Common myeloid progenitor, CD34-positive (primary cell): ENCODE measurements at regions not wholly inside any gene's neighbourhood (a gene's known extent, or its start where the extent isn't known, plus 50 kb on each side); places are given as distances from the start of the nearest gene placed in this dataset.
A peak's percentile ranks its signal among the peaks of the same experiment; 100 is the strongest.

ENCODE experiments used
- CTCF ChIA-PET: fragments of 350-600 bp; sonication (Branson Sonifier 250); formaldehyde crosslinking; loops from one replicate; lab custom pipeline; 2021; ENCODE audit warnings: antibody characterized with exemption; lab: Charles Lee
- POLR2A ChIA-PET: fragments of 350-600 bp; sonication (Branson Sonifier 250); formaldehyde crosslinking; loops from one replicate; lab custom pipeline; 2021; ENCODE audit warnings: antibody characterized with exemption; lab: Charles Lee
- DNase-seq, 3 donors: peaks; one replicate each; pipeline versions ENCODE4 v3.0.0 to v3.0.0-alpha.2; 2013
- H3K27ac ChIP-seq, 2 experiments: 1 replicate in 1 of 2; 2 replicates in 1 of 2; pipeline ENCODE4 v1.7.0; 2013; ENCODE audit warnings: inconsistent platforms in 2 of 2, low read length in 2 of 2, mild to moderate bottlenecking in 2 of 2, low read depth in 1 of 2, moderate library complexity in 1 of 2; ENCODE audit not compliant: severe bottlenecking in 2 of 2, insufficient read depth in 1 of 2, poor library complexity in 1 of 2
- H3K27me3 ChIP-seq, 5 experiments: replicated peaks in 2 of 5; 1 replicate in 3 of 5; 2 replicates in 2 of 5; pipeline versions ENCODE4 v1.6.1 to v1.7.0; 2013; ENCODE audit warnings: low read length in 4 of 5, mild to moderate bottlenecking in 2 of 5, moderate library complexity in 2 of 5, inconsistent platforms in 1 of 5; ENCODE audit not compliant: insufficient read depth in 5 of 5, control insufficient read depth in 4 of 5
- H3K36me3 ChIP-seq, 4 experiments: 1 replicate in 2 of 4; 2 replicates in 2 of 4; pipeline versions ENCODE4 v1.6.1 to v1.7.0; 2013; ENCODE audit warnings: low read length in 3 of 4, control low read depth in 1 of 4, mild to moderate bottlenecking in 1 of 4; ENCODE audit not compliant: control insufficient read depth in 4 of 4, insufficient read depth in 4 of 4
- H3K4me1 ChIP-seq, 4 experiments: 1 replicate in 3 of 4; 2 replicates in 1 of 4; pipeline versions ENCODE4 v1.6.1 to v1.7.1; 2013; ENCODE audit warnings: low read length in 3 of 4, mild to moderate bottlenecking in 3 of 4, control low read depth in 1 of 4, inconsistent platforms in 1 of 4, moderate library complexity in 1 of 4; ENCODE audit not compliant: control insufficient read depth in 4 of 4, insufficient read depth in 4 of 4; ENCODE audit errors: control extremely low read depth in 1 of 4
- H3K4me3 ChIP-seq, 7 experiments: 1 replicate in 4 of 7; 2 replicates in 3 of 7; pipeline versions ENCODE4 v1.5.1 to v1.7.0; 2013; ENCODE audit warnings: mild to moderate bottlenecking in 7 of 7, low read length in 6 of 7, moderate library complexity in 6 of 7, inconsistent platforms in 2 of 7, low read depth in 2 of 7, control low read depth in 1 of 7; ENCODE audit not compliant: insufficient read depth in 4 of 7, control insufficient read depth in 1 of 7; ENCODE audit errors: extremely low read depth in 1 of 7
- H3K9me3 ChIP-seq, 5 experiments: 1 replicate in 4 of 5; 2 replicates in 1 of 5; pipeline versions ENCODE4 v1.6.1 to v1.7.1; 2013; ENCODE audit warnings: low read length in 4 of 5, mild to moderate bottlenecking in 2 of 5, inconsistent platforms in 1 of 5, low read depth in 1 of 5, moderate library complexity in 1 of 5; ENCODE audit not compliant: control insufficient read depth in 4 of 5, insufficient read depth in 2 of 5; ENCODE audit errors: control extremely low read depth in 1 of 5
- WGBS: methylation state at CpG from one replicate; pipeline ENCODE4 v1.1.5; 2013; ENCODE audit not compliant: insufficient coverage; 5-methylcytosine and 5-hydroxymethylcytosine counted together

- Histone ChIP-seq H3K27ac (no peak overlapping the region), H3K27me3 (no peaks in the 10 kb centered on the region), H3K9me3 (peaks cover 0 to 11% (median 4%) of the 10 kb centered on the region in 5 experiments), H3K4me1 (peaks cover 0 to 1% (median 0%) of the 10 kb centered on the region in 4 experiments), H3K4me3 (no peak overlapping the region), H3K36me3 (peaks cover 0 to 2% (median 0%) of the 10 kb centered on the region in 4 experiments)
- DNase-seq, result no peak
- CTCF ChIA-PET, result no interaction called here
- 93% methylated on average over 4 of the region's 5 CpGs for WGBS
- POLR2A ChIA-PET, result interaction anchor here (0.7 kb wide), 1 partner anchor 51 kb away, joined by 8 read pairs; no protein-coding TSS in a partner anchor
Observed at GRCh38 chr3:159757341-159758060, 231.1 kb upstream of the IL12A start.

GRCh38 chr3:159760046-159760445 is 228.6 kb upstream of the IL12A start:
- Histone ChIP-seq H3K4me1 (peaks cover 0 to 19% (median 11%) of the 10 kb centered on the region in 4 experiments), H3K4me3 (no peak overlapping the region), H3K27me3 (no peaks in the 10 kb centered on the region), H3K36me3 (peaks cover 0 to 2% (median 0%) of the 10 kb centered on the region in 4 experiments), H3K27ac (no peak overlapping the region), H3K9me3 (peaks cover 0 to 11% (median 4%) of the 10 kb centered on the region in 5 experiments)
- POLR2A ChIA-PET, result no interaction called here
- peak in 2 of 3 donors; percentile 16 to 29 for DNase-seq
- CTCF ChIA-PET, result no interaction called here

GRCh38 chr3:159761369-159761768 is 227.3 kb upstream of the IL12A start:
- Histone ChIP-seq H3K27me3 (peaks cover 0 to 4% (median 0%) of the 10 kb centered on the region in 5 experiments), H3K36me3 (no peaks in the 10 kb centered on the region), H3K4me3 (no peak overlapping the region), H3K27ac (no peak overlapping the region), H3K9me3 (peaks cover 0 to under 1% (median 0%) of the 10 kb centered on the region in 5 experiments), H3K4me1 (peaks cover 4 to 30% (median 23%) of the 10 kb centered on the region in 4 experiments)
- CTCF ChIA-PET, result no interaction called here
- POLR2A ChIA-PET, result no interaction called here
- DNase-seq, result no peak
- WGBS, result 100% methylated on average over 1 of the region's 1 CpG

- H3K9me3 ChIP-seq, result no peaks in the 10 kb centered on the region
- POLR2A ChIA-PET, result no interaction called here
- DNase-seq, result no peak
- H3K4me3 ChIP-seq, result peak overlapping the region in 3 of 7 experiments; percentile 69 to 85 (median 84)
- H3K36me3 ChIP-seq, result no peaks in the 10 kb centered on the region
- H3K27ac ChIP-seq, result no peak overlapping the region
- peaks cover 0 to 4% (median 0%) of the 10 kb centered on the region in 5 experiments for H3K27me3 ChIP-seq
- peaks cover 4 to 30% (median 23%) of the 10 kb centered on the region in 4 experiments for H3K4me1 ChIP-seq
- WGBS, result 98% methylated on average over 6 of the region's 7 CpGs
- CTCF ChIA-PET, result interaction anchor here (1.6 kb wide), 1 partner anchor 13 kb away, joined by 4 read pairs; no protein-coding TSS in a partner anchor
Observed at GRCh38 chr3:159761848-159762635, 226.6 kb upstream of the IL12A start.

DNA sequence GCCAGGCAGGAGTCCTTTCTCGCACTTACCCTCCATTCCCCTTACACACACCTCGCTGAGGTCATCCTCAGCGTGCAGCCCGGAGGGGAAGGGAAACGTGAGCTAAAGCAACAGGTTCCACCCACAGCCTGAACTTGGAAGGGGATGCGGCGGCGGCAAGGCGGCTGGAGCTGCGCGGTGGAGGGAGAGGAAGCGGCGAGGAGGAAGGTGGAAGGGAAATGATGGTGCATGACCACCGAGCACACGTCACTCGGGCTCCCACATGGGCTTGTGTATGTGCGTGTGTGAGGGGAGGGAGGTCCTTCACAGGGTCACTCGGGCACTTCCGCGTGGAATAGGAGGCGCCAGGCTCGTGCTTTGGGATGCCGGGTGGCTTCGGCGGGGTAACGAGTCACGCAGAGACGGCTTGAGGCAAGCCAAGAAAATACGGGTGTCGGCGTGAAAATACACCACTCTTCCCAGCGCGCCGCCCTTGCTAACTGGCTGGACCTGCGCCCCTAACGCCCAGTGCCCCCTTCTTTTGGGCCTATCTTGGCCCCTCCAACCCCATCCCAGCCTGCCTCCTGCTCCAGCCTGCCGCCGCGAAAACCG is 225.5 kb upstream of the IL12A start:
- Histone ChIP-seq H3K36me3 (no peaks in the 10 kb centered on the region), H3K9me3 (no peaks in the 10 kb centered on the region), H3K4me1 (peaks cover 4 to 30% (median 23%) of the 10 kb centered on the region in 4 experiments), H3K27ac (peak overlapping the region; percentile 59 to 82), H3K4me3 (peak overlapping the region; percentile 69 to 87 (median 77)), H3K27me3 (peaks cover 0 to 4% (median 0%) of the 10 kb centered on the region in 5 experiments)
- 0% methylated on average over 29 of the region's 40 CpGs for WGBS
- ChIA-PET POLR2A (interaction anchor here (1.0 kb wide), 1 partner anchor 66 kb away, joined by 5 read pairs; no protein-coding TSS in a partner anchor), CTCF (interaction anchor here (1.6 kb wide), 1 partner anchor 12 kb away, joined by 4 read pairs; no protein-coding TSS in a partner anchor)
- peak; percentile 95 to 98 (median 97) for DNase-seq

DNA sequence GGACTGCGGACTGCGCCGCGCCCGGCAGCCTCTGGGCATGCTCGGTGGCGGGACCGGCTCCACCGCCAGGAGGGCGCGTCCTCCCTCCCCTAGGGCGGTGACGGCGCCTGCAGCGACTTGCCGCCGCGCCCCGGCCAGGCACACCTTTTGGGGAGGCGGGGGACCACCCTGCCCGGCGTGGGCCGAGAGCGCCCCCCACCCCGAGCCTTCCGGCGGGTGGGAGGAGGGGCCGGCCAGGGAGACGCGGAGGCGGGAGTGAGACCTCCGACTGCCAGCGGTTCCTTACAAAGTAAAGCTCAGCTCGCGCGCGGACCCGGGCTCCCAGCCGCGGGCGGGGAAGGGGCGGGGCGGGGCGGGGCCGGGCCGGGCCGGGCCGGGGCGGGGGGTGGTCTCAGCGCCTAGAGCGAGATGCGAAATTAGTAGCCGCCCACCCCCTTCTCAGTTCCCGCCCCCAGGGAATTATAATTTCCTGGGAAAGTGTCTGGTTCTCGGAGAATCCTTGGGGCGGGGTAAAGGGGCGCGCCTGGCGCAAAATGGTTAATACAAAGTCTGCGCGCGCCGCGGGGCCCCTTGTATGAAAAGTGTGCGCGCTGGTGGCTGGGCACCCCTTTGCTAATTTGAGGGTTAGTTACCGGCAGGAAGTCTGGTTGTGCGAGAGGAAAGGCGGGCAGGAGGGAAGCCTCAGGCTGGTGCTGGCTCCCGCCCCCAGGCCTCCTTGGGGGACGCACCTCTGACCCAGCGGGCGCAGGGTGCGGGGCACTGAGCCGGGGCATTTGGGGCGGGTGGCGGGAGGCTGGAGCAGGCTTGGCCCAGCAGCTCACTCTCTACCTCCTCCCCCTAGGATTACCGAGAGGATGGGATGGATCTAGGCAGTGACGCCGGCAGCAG is 224.8 kb upstream of the IL12A start:
- Histone ChIP-seq H3K36me3 (no peaks in the 10 kb centered on the region), H3K4me3 (peak overlapping the region; percentile 73 to 87 (median 77)), H3K9me3 (no peaks in the 10 kb centered on the region), H3K27me3 (peaks cover 0 to 4% (median 0%) of the 10 kb centered on the region in 5 experiments), H3K4me1 (peaks cover 4 to 30% (median 23%) of the 10 kb centered on the region in 4 experiments), H3K27ac (peak overlapping the region; percentile 59 to 82)
- ChIA-PET CTCF (no interaction called here), POLR2A (interaction anchor here (0.6 to 1.0 kb wide), 5 partner anchors 65 to 1193 kb away, joined by 3 to 5 read pairs (median 3); partner anchors contain the start of gene MLF1)
- peak; percentile 72 to 93 (median 89) for DNase-seq
- 0% methylated on average over 48 of the region's 80 CpGs for WGBS
